ENCODE measurements at regions not wholly inside any gene's neighbourhood (a gene's known extent, or its start where the extent isn't known, plus 50 kb on each side); places are given as distances from the start of the nearest gene placed in this dataset.

GRCh38 chr4:19689511-19689910 lies 562.2 kb upstream of the SLIT2 start:
- TF ChIP-seq CTCF (IDR thresholded peaks at IDR 0.05) (no peak), USF1 (IDR thresholded peaks at IDR 0.05; ENCODE audit: borderline replicate concordance, low read depth) (no peak), POLR2AphosphoS5 (IDR thresholded peaks at IDR 0.05; ENCODE audit: low read depth, low read length) (no peak), NRF1 (IDR thresholded peaks at IDR 0.05; ENCODE audit: low read depth, low read length) (no peak), SMC3 (IDR thresholded peaks at IDR 0.05; ENCODE audit: low read depth, low read length) (no peak), SIN3A (IDR thresholded peaks at IDR 0.05; ENCODE audit: borderline replicate concordance, low read depth, low read length) (no peak), GABPA (IDR thresholded peaks at IDR 0.05; ENCODE audit: low read depth) (no peak), RCOR1 (IDR thresholded peaks at IDR 0.05; ENCODE audit: low read length) (no peak)
- TF ChIP-seq, protein P1, sequence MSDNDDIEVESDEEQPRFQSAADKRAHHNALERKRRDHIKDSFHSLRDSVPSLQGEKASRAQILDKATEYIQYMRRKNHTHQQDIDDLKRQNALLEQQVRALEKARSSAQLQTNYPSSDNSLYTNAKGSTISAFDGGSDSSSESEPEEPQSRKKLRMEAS (IDR thresholded peaks at IDR 0.05; ENCODE audit: low read depth): no peak
- TF ChIP-seq, protein P2, sequence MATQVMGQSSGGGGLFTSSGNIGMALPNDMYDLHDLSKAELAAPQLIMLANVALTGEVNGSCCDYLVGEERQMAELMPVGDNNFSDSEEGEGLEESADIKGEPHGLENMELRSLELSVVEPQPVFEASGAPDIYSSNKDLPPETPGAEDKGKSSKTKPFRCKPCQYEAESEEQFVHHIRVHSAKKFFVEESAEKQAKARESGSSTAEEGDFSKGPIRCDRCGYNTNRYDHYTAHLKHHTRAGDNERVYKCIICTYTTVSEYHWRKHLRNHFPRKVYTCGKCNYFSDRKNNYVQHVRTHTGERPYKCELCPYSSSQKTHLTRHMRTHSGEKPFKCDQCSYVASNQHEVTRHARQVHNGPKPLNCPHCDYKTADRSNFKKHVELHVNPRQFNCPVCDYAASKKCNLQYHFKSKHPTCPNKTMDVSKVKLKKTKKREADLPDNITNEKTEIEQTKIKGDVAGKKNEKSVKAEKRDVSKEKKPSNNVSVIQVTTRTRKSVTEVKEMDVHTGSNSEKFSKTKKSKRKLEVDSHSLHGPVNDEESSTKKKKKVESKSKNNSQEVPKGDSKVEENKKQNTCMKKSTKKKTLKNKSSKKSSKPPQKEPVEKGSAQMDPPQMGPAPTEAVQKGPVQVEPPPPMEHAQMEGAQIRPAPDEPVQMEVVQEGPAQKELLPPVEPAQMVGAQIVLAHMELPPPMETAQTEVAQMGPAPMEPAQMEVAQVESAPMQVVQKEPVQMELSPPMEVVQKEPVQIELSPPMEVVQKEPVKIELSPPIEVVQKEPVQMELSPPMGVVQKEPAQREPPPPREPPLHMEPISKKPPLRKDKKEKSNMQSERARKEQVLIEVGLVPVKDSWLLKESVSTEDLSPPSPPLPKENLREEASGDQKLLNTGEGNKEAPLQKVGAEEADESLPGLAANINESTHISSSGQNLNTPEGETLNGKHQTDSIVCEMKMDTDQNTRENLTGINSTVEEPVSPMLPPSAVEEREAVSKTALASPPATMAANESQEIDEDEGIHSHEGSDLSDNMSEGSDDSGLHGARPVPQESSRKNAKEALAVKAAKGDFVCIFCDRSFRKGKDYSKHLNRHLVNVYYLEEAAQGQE (IDR thresholded peaks at IDR 0.05; ENCODE audit: low read depth, low read length): no peak

All from SK-N-SH (cell line).